ENCODE measurements at regions not wholly inside any gene's neighbourhood (a gene's known extent, or its start where the extent isn't known, plus 50 kb on each side); places are given as distances from the start of the nearest gene placed in this dataset.
"Not testable (repeated sequence)": the region's sequence is repeated elsewhere in the genome, so short reads cannot be mapped to it uniquely, and the experiment has no call there.

GRCh38 chrY:7996726-7997125, 1085.2 kb upstream of the AMELY start:
- no peaks in the 10 kb centered on the region for H3K79me2 ChIP-seq (ENCODE audit: control insufficient read depth, insufficient read depth, low read length, unreplicated experiment)
- no peaks in the 10 kb centered on the region for H3K27me3 ChIP-seq (ENCODE audit: insufficient read depth, low read length)
- no peak overlapping the region for H3K27ac ChIP-seq (ENCODE audit: low read depth, low read length)
- H2AFZ ChIP-seq (ENCODE audit: low read length, unreplicated experiment): no peak overlapping the region
- H3K36me3 ChIP-seq (ENCODE audit: insufficient read depth, low read length): no peaks in the 10 kb centered on the region
- no peak overlapping the region for H3K4me3 ChIP-seq (ENCODE audit: low read depth, low read length)
- no peaks in the 10 kb centered on the region for H3K4me1 ChIP-seq (ENCODE audit: control insufficient read depth, insufficient read depth, low read length, unreplicated experiment)

GRCh38 chrY:7994781-7995180, 1083.2 kb upstream of the AMELY start:
- not testable (repeated sequence) for H3K27ac ChIP-seq (ENCODE audit: low read depth, low read length); H3K36me3 ChIP-seq (ENCODE audit: insufficient read depth, low read length); H3K27me3 ChIP-seq (ENCODE audit: insufficient read depth, low read length); H3K79me2 ChIP-seq (ENCODE audit: control insufficient read depth, insufficient read depth, low read length, unreplicated experiment); H3K4me1 ChIP-seq (ENCODE audit: control insufficient read depth, insufficient read depth, low read length, unreplicated experiment); H2AFZ ChIP-seq (ENCODE audit: low read length, unreplicated experiment); H3K4me3 ChIP-seq (ENCODE audit: low read depth, low read length)

- Histone ChIP-seq H3K79me2 (ENCODE audit: control insufficient read depth, insufficient read depth, low read length, unreplicated experiment) (no peaks in the 10 kb centered on the region), H2AFZ (ENCODE audit: low read length, unreplicated experiment) (no peak overlapping the region), H3K4me3 (ENCODE audit: low read depth, low read length) (no peak overlapping the region), H3K27me3 (ENCODE audit: insufficient read depth, low read length) (no peaks in the 10 kb centered on the region), H3K4me1 (ENCODE audit: control insufficient read depth, insufficient read depth, low read length, unreplicated experiment) (no peaks in the 10 kb centered on the region), H3K27ac (ENCODE audit: low read depth, low read length) (no peak overlapping the region), H3K36me3 (ENCODE audit: insufficient read depth, low read length) (no peaks in the 10 kb centered on the region)
Measured at GRCh38 chrY:7979770-7980169, 1068.2 kb upstream of the AMELY start.

- no peak overlapping the region for H3K4me3 ChIP-seq (ENCODE audit: low read depth, low read length)
- no peaks in the 10 kb centered on the region for H3K79me2 ChIP-seq (ENCODE audit: control insufficient read depth, insufficient read depth, low read length, unreplicated experiment)
- no peaks in the 10 kb centered on the region for H3K36me3 ChIP-seq (ENCODE audit: insufficient read depth, low read length)
- H3K27ac ChIP-seq (ENCODE audit: low read depth, low read length): no peak overlapping the region
- H2AFZ ChIP-seq (ENCODE audit: low read length, unreplicated experiment): no peak overlapping the region
- no peaks in the 10 kb centered on the region for H3K4me1 ChIP-seq (ENCODE audit: control insufficient read depth, insufficient read depth, low read length, unreplicated experiment)
- H3K27me3 ChIP-seq (ENCODE audit: insufficient read depth, low read length): no peaks in the 10 kb centered on the region
Measured at GRCh38 chrY:7977301-7977700, 1065.7 kb upstream of the AMELY start.

- H3K79me2 ChIP-seq (ENCODE audit: control insufficient read depth, insufficient read depth, low read length, unreplicated experiment): no peaks in the 10 kb centered on the region
- no peaks in the 10 kb centered on the region for H3K36me3 ChIP-seq (ENCODE audit: insufficient read depth, low read length)
- no peaks in the 10 kb centered on the region for H3K4me1 ChIP-seq (ENCODE audit: control insufficient read depth, insufficient read depth, low read length, unreplicated experiment)
- H3K4me3 ChIP-seq (ENCODE audit: low read depth, low read length): no peak overlapping the region
- H3K27ac ChIP-seq (ENCODE audit: low read depth, low read length): no peak overlapping the region
- no peaks in the 10 kb centered on the region for H3K27me3 ChIP-seq (ENCODE audit: insufficient read depth, low read length)
- no peak overlapping the region for H2AFZ ChIP-seq (ENCODE audit: low read length, unreplicated experiment)
Measured at GRCh38 chrY:7968293-7968692, 1056.7 kb upstream of the AMELY start.

GRCh38 chrY:7966916-7967315, 1055.4 kb upstream of the AMELY start:
- no peaks in the 10 kb centered on the region for H3K36me3 ChIP-seq (ENCODE audit: insufficient read depth, low read length)

GRCh38 chrY:7963393-7963792, 1051.8 kb upstream of the AMELY start:
- Histone ChIP-seq H3K27me3 (ENCODE audit: insufficient read depth, low read length) (no peaks in the 10 kb centered on the region), H3K4me1 (ENCODE audit: control insufficient read depth, insufficient read depth, low read length, unreplicated experiment) (no peaks in the 10 kb centered on the region), H3K79me2 (ENCODE audit: control insufficient read depth, insufficient read depth, low read length, unreplicated experiment) (no peaks in the 10 kb centered on the region), H3K27ac (ENCODE audit: low read depth, low read length) (no peak overlapping the region), H3K36me3 (ENCODE audit: insufficient read depth, low read length) (no peaks in the 10 kb centered on the region), H3K4me3 (ENCODE audit: low read depth, low read length) (no peak overlapping the region), H2AFZ (ENCODE audit: low read length, unreplicated experiment) (no peak overlapping the region)

More at GRCh38 chrY:7966916-7967315, 1055.4 kb upstream of the AMELY start:
- no peaks in the 10 kb centered on the region for H3K4me1 ChIP-seq (ENCODE audit: control insufficient read depth, insufficient read depth, low read length, unreplicated experiment)
- no peak overlapping the region for H3K4me3 ChIP-seq (ENCODE audit: low read depth, low read length)
- H2AFZ ChIP-seq (ENCODE audit: low read length, unreplicated experiment): no peak overlapping the region
- no peaks in the 10 kb centered on the region for H3K27me3 ChIP-seq (ENCODE audit: insufficient read depth, low read length)
- no peak overlapping the region for H3K27ac ChIP-seq (ENCODE audit: low read depth, low read length)
- H3K79me2 ChIP-seq (ENCODE audit: control insufficient read depth, insufficient read depth, low read length, unreplicated experiment): no peaks in the 10 kb centered on the region

- H3K27ac ChIP-seq (ENCODE audit: low read depth, low read length): no peak overlapping the region
- no peak overlapping the region for H3K4me3 ChIP-seq (ENCODE audit: low read depth, low read length)
- no peaks in the 10 kb centered on the region for H3K79me2 ChIP-seq (ENCODE audit: control insufficient read depth, insufficient read depth, low read length, unreplicated experiment)
- no peaks in the 10 kb centered on the region for H3K36me3 ChIP-seq (ENCODE audit: insufficient read depth, low read length)
- no peaks in the 10 kb centered on the region for H3K27me3 ChIP-seq (ENCODE audit: insufficient read depth, low read length)
- H2AFZ ChIP-seq (ENCODE audit: low read length, unreplicated experiment): no peak overlapping the region
- H3K4me1 ChIP-seq (ENCODE audit: control insufficient read depth, insufficient read depth, low read length, unreplicated experiment): no peaks in the 10 kb centered on the region
Measured at GRCh38 chrY:7962350-7962749, 1050.8 kb upstream of the AMELY start.

GRCh38 chrY:7961811-7962210, 1050.3 kb upstream of the AMELY start:
- Histone ChIP-seq H3K27ac (ENCODE audit: low read depth, low read length) (no peak overlapping the region), H2AFZ (ENCODE audit: low read length, unreplicated experiment) (no peak overlapping the region)

GRCh38 chrY:7957773-7958172, 1046.2 kb upstream of the AMELY start:
- Histone ChIP-seq H3K4me1 (ENCODE audit: control insufficient read depth, insufficient read depth, low read length, unreplicated experiment) (no peaks in the 10 kb centered on the region), H2AFZ (ENCODE audit: low read length, unreplicated experiment) (no peak overlapping the region), H3K79me2 (ENCODE audit: control insufficient read depth, insufficient read depth, low read length, unreplicated experiment) (no peaks in the 10 kb centered on the region), H3K27ac (ENCODE audit: low read depth, low read length) (no peak overlapping the region), H3K27me3 (ENCODE audit: insufficient read depth, low read length) (no peaks in the 10 kb centered on the region), H3K4me3 (ENCODE audit: low read depth, low read length) (no peak overlapping the region), H3K36me3 (ENCODE audit: insufficient read depth, low read length) (no peaks in the 10 kb centered on the region)

More at GRCh38 chrY:7961811-7962210, 1050.3 kb upstream of the AMELY start:
- no peaks in the 10 kb centered on the region for H3K27me3 ChIP-seq (ENCODE audit: insufficient read depth, low read length)
- H3K79me2 ChIP-seq (ENCODE audit: control insufficient read depth, insufficient read depth, low read length, unreplicated experiment): no peaks in the 10 kb centered on the region
- H3K4me1 ChIP-seq (ENCODE audit: control insufficient read depth, insufficient read depth, low read length, unreplicated experiment): no peaks in the 10 kb centered on the region
- no peak overlapping the region for H3K4me3 ChIP-seq (ENCODE audit: low read depth, low read length)
- H3K36me3 ChIP-seq (ENCODE audit: insufficient read depth, low read length): no peaks in the 10 kb centered on the region

- no peak overlapping the region for H2AFZ ChIP-seq (ENCODE audit: low read length, unreplicated experiment)
- H3K27me3 ChIP-seq (ENCODE audit: insufficient read depth, low read length): no peaks in the 10 kb centered on the region
- no peaks in the 10 kb centered on the region for H3K36me3 ChIP-seq (ENCODE audit: insufficient read depth, low read length)
- H3K4me1 ChIP-seq (ENCODE audit: control insufficient read depth, insufficient read depth, low read length, unreplicated experiment): no peaks in the 10 kb centered on the region
- no peaks in the 10 kb centered on the region for H3K79me2 ChIP-seq (ENCODE audit: control insufficient read depth, insufficient read depth, low read length, unreplicated experiment)
- no peak overlapping the region for H3K27ac ChIP-seq (ENCODE audit: low read depth, low read length)
- H3K4me3 ChIP-seq (ENCODE audit: low read depth, low read length): no peak overlapping the region
Measured at GRCh38 chrY:7951187-7951852, 1039.8 kb upstream of the AMELY start.
